ENCODE measurements at regions not wholly inside any gene's neighbourhood (a gene's known extent, or its start where the extent isn't known, plus 50 kb on each side); places are given as distances from the start of the nearest gene placed in this dataset.

DNA sequence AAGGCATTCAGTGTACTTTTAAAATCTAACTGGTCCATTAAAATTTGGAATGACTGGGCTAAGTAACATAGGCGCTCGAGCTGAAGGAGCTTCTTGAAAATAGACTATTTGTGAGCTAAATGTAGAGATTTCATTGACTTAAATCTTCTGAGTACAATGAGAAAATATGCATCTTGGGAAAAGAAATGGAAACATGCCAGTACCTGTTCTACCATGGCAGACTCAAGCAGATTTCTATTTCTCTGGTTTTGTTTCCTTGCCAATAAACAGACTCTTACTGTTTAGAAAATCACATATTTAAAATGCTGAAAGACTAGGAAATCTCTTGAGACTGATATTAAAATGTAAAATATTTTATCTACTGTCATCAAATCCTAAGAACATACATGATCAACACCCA lies 678.1 kb downstream of the FAT4 start:
- TF ChIP-seq, protein P1, sequence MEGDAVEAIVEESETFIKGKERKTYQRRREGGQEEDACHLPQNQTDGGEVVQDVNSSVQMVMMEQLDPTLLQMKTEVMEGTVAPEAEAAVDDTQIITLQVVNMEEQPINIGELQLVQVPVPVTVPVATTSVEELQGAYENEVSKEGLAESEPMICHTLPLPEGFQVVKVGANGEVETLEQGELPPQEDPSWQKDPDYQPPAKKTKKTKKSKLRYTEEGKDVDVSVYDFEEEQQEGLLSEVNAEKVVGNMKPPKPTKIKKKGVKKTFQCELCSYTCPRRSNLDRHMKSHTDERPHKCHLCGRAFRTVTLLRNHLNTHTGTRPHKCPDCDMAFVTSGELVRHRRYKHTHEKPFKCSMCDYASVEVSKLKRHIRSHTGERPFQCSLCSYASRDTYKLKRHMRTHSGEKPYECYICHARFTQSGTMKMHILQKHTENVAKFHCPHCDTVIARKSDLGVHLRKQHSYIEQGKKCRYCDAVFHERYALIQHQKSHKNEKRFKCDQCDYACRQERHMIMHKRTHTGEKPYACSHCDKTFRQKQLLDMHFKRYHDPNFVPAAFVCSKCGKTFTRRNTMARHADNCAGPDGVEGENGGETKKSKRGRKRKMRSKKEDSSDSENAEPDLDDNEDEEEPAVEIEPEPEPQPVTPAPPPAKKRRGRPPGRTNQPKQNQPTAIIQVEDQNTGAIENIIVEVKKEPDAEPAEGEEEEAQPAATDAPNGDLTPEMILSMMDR (IDR thresholded peaks at IDR 0.05; ENCODE audit: low read depth, low read length) = no peak
- H3K9me3 ChIP-seq = no peaks in the 10 kb centered on the region
- no peaks in the 10 kb centered on the region for H3K36me3 ChIP-seq
- no peaks in the 10 kb centered on the region for H3K4me1 ChIP-seq
- DNase-seq = no peak
- H3K4me3 ChIP-seq (ENCODE audit: low read depth, low read length) = no peak overlapping the region
- H3K27me3 ChIP-seq = no peaks in the 10 kb centered on the region

DNA sequence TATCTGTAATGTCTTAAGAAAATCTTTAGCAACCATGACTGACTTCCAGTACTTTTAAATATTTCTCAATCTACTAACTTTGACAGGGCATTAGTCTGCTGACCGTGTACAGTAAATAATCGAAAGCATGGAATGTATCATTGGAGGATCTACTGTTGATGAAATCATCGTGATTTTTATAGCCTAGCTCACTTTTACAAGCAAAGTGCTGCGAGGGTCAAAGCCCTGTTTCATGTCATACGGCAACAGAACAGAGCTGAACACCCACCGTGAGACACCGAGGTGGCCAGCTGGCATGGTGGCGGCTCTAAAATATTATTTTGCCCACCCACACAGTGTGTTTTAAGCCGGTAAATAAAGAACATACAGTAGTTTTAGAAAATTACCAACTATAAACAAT lies 679.3 kb downstream of the FAT4 start:
- TF ChIP-seq, protein P1 (IDR thresholded peaks at IDR 0.05; ENCODE audit: low read depth, low read length) = no peak
- Histone ChIP-seq H3K4me1 (no peaks in the 10 kb centered on the region), H3K4me3 (ENCODE audit: low read depth, low read length) (no peak overlapping the region), H3K9me3 (no peaks in the 10 kb centered on the region), H3K36me3 (no peaks in the 10 kb centered on the region), H3K27me3 (no peaks in the 10 kb centered on the region)
- no peak for DNase-seq

DNA sequence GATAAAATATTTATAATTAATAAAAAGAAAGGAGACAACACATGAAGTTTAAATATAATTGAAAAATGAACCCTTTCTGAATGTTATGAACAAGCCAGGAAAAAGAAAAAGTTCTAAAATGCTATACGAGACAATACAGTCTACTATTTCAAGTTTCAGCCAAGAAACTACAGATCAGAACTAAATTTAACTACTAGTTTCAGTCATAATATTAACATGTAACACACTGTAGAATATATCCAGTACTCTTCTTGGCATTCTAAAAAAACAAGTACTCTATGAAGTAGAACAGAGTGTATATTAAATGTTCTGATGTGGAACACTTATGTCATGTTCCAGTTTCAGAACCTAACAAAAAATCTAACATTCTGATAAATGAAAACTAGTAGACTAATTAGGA lies 679.7 kb downstream of the FAT4 start:
- H3K4me3 ChIP-seq (ENCODE audit: low read depth, low read length) = no peak overlapping the region
- H3K9me3 ChIP-seq = no peaks in the 10 kb centered on the region
- TF ChIP-seq, protein P1 (IDR thresholded peaks at IDR 0.05; ENCODE audit: low read depth, low read length) = no peak
- no peak for DNase-seq
- H3K27me3 ChIP-seq = no peaks in the 10 kb centered on the region
- H3K36me3 ChIP-seq = no peaks in the 10 kb centered on the region
- no peaks in the 10 kb centered on the region for H3K4me1 ChIP-seq

DNA sequence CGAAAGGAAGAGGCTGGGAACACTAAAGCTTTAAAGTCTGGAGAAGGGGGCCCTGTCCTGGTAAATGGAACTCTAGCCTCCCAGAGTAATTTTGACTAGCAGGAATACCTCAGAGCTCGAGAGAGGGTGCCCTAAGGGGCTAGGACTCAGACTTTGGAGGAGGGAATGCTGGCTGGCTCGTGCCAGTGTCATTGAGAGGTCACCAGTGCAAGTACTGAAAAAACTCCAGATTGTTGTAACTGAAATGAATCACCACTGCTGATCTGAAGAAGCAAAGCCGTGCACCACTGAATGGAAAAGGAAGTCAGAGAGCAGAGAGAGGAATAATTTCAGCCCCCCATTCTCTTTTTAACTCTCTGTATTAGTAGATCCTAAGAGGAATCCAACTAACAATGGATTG lies 690.2 kb downstream of the FAT4 start:
- H3K36me3 ChIP-seq = no peaks in the 10 kb centered on the region
- DNase-seq = no peak
- no peaks in the 10 kb centered on the region; the same call in 1 of the 2 replicates for H3K4me1 ChIP-seq
- TF ChIP-seq, protein P1 (IDR thresholded peaks at IDR 0.05; ENCODE audit: low read depth, low read length) = no peak
- H3K9me3 ChIP-seq = no peaks in the 10 kb centered on the region
- no peak overlapping the region for H3K4me3 ChIP-seq (ENCODE audit: low read depth, low read length)
- no peaks in the 10 kb centered on the region for H3K27me3 ChIP-seq

DNA sequence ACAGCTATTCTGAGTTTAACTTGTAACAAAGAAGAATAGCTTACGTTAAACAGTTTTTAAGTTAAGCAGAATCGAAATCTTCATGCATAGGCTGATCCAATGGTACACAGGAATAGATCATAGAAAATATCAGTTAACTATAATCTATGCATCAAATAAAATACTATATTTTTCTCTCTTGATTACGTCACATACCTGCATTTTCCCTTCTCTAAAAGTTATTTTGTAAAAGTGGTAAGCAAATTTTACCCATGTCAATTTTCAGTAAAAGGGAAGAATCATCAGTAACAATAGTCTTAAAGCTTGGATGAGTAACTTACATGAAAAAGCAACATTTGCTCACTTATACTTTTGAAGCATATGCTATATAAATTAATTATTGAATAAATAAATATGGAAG lies 692.4 kb downstream of the FAT4 start:
- Histone ChIP-seq H3K4me1 (no peaks in the 10 kb centered on the region; the same call in 1 of the 2 replicates), H3K27me3 (no peaks in the 10 kb centered on the region), H3K36me3 (no peaks in the 10 kb centered on the region), H3K9me3 (no peaks in the 10 kb centered on the region), H3K4me3 (ENCODE audit: low read depth, low read length) (no peak overlapping the region)
- no peak for DNase-seq
- TF ChIP-seq, protein P1 (IDR thresholded peaks at IDR 0.05; ENCODE audit: low read depth, low read length) = no peak

DNA sequence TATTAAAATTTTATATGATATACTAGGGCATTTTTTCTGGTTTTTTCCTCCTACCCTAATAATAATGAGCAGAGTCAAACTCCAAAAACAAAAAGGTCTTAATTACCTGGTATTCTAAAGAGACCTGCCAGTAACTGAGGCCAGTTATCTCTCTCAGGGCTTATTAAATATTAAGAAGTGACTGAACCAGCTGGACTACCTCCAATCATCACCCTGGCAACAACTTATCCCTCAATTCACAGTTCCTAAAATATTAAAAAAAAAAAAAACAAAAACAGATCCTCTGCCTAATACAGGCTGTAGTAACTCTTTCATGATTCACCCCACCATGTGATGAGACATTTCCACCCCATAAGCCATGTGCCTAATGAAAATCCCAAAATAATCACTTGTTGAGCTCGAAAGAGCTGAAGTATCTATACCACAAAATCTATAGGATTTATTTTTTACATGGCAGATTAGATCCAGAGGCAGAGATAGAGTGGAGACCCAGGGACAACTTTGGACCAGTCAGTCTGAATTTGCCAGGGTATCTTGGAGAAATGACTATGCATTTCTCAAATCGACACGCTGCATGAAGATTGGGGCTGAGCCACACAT lies 698.0 kb downstream of the FAT4 start:
- TF ChIP-seq, protein P1 (IDR thresholded peaks at IDR 0.05; ENCODE audit: low read depth, low read length) = no peak
- H3K4me1 ChIP-seq = no peaks in the 10 kb centered on the region
- no peak for DNase-seq
- H3K27me3 ChIP-seq = no peaks in the 10 kb centered on the region
- no peak overlapping the region for H3K4me3 ChIP-seq (ENCODE audit: low read depth, low read length)
- H3K36me3 ChIP-seq = no peaks in the 10 kb centered on the region
- H3K9me3 ChIP-seq = no peaks in the 10 kb centered on the region

All from BE2C (cell line).